Smooth muscle cell (in vitro differentiated cells): ENCODE measurements at regions not wholly inside any gene's neighbourhood (a gene's known extent, or its start where the extent isn't known, plus 50 kb on each side); places are given as distances from the start of the nearest gene placed in this dataset.

Source experiments
- DNase-seq: peaks from one replicate; lab custom pipeline; 2025; ENCODE audit not compliant: unreplicated experiment; lab: John Stamatoyannopoulos, UW
- H2AFZ ChIP-seq: fragments of 200-600 bp; sonication (generic); 2 replicates; pipeline ENCODE4 v1.6.0; 2016; ENCODE audit warnings: antibody characterized with exemption, low read depth, mild to moderate bottlenecking
- H3F3A ChIP-seq: fragments of 200-600 bp; sonication (generic); 2 replicates; pipeline ENCODE4 v1.6.0; 2017; ENCODE audit warnings: antibody characterized with exemption, low read depth
- H3K27ac ChIP-seq: fragments of 200-600 bp; sonication (generic); 2 replicates; pipeline ENCODE4 v1.5.1; 2016; ENCODE audit warnings: low read depth, mild to moderate bottlenecking
- H3K27me3 ChIP-seq: fragments of 200-600 bp; sonication (generic); 2 replicates; pipeline ENCODE4 v1.6.1; 2016; ENCODE audit warnings: low read depth, mild to moderate bottlenecking
- H3K36me3 ChIP-seq: fragments of 200-600 bp; sonication (generic); 2 replicates; pipeline ENCODE4 v1.5.1; 2016; ENCODE audit warnings: low read depth
- H3K4me1 ChIP-seq: fragments of 200-600 bp; sonication (generic); 2 replicates; pipeline ENCODE4 v1.5.1; 2016; ENCODE audit warnings: low read depth
- H3K4me2 ChIP-seq: fragments of 200-600 bp; sonication (generic); 2 replicates; pipeline ENCODE4 v1.6.0; 2016; ENCODE audit warnings: mild to moderate bottlenecking
- H3K4me3 ChIP-seq: fragments of 200-600 bp; sonication (generic); 2 replicates; pipeline ENCODE4 v1.5.1; 2016; ENCODE audit warnings: mild to moderate bottlenecking
- H3K79me2 ChIP-seq: fragments of 200-600 bp; sonication (generic); 2 replicates; pipeline ENCODE4 v1.6.0; 2016; ENCODE audit warnings: low read depth, mild to moderate bottlenecking
- H3K9ac ChIP-seq: fragments of 200-600 bp; sonication (generic); 2 replicates; pipeline ENCODE4 v1.6.0; 2016; ENCODE audit warnings: low read depth
- H3K9me3 ChIP-seq: fragments of 200-600 bp; sonication (generic); replicated peaks from 2 replicates; pipeline ENCODE4 v1.5.1; 2016; ENCODE audit warnings: low read depth
- H4K20me1 ChIP-seq: fragments of 200-600 bp; sonication (generic); 2 replicates; pipeline ENCODE4 v1.6.0; 2016; ENCODE audit warnings: low read depth
- CTCF ChIP-seq: fragments of 200-600 bp; sonication (generic); IDR thresholded peaks from 2 replicates; pipeline ENCODE4 v1.5.1; 2017; ENCODE audit warnings: borderline replicate concordance, mild to moderate bottlenecking, antibody characterized with exemption; ENCODE audit not compliant: insufficient read depth, poor library complexity, severe bottlenecking
- WGBS: methylation state at CpG from one replicate; pipeline ENCODE4 v1.1.7; 2016; ENCODE audit warnings: low lambda C conversion rate; 5-methylcytosine and 5-hydroxymethylcytosine counted together

- Histone ChIP-seq H3K27me3 (no peaks in the 10 kb centered on the region), H3K4me2 (no peak overlapping the region), H3K9me3 (no peaks in the 10 kb centered on the region), H2AFZ (no peak overlapping the region), H3K4me3 (no peak overlapping the region), H3K9ac (no peak overlapping the region), H4K20me1 (no peaks in the 10 kb centered on the region), H3F3A (peaks cover 3% of the 10 kb centered on the region), H3K36me3 (no peaks in the 10 kb centered on the region), H3K4me1 (peaks cover 3% of the 10 kb centered on the region), H3K79me2 (no peaks in the 10 kb centered on the region), H3K27ac (no peak overlapping the region)
- DNase-seq = no peak
- TF ChIP-seq CTCF = no peak
- WGBS = 94% methylated on average over 5 of the region's 5 CpGs
These were observed 63.6 kb upstream of the ARHGAP24 start for GRCh38 chr4:85411386-85411785.

GRCh38 chr4:85414972-85415371 lies 60.0 kb upstream of the ARHGAP24 start:
- TF ChIP-seq CTCF = no peak
- Histone ChIP-seq H3K27me3 (no peaks in the 10 kb centered on the region), H3K4me3 (no peak overlapping the region), H3K79me2 (no peaks in the 10 kb centered on the region), H4K20me1 (no peaks in the 10 kb centered on the region), H2AFZ (no peak overlapping the region), H3F3A (no peaks in the 10 kb centered on the region), H3K9me3 (no peaks in the 10 kb centered on the region), H3K9ac (no peak overlapping the region), H3K4me1 (no peaks in the 10 kb centered on the region), H3K4me2 (no peak overlapping the region), H3K36me3 (no peaks in the 10 kb centered on the region), H3K27ac (no peak overlapping the region)
- no peak for DNase-seq
- WGBS = 83% methylated on average over 3 of the region's 3 CpGs

- Histone ChIP-seq H3K9me3 (no peaks in the 10 kb centered on the region), H3K27ac (no peak overlapping the region), H3K9ac (no peak overlapping the region), H3K4me2 (no peak overlapping the region), H3K27me3 (no peaks in the 10 kb centered on the region), H3K4me3 (no peak overlapping the region), H3K4me1 (no peaks in the 10 kb centered on the region), H3K36me3 (no peaks in the 10 kb centered on the region), H2AFZ (no peak overlapping the region), H3K79me2 (no peaks in the 10 kb centered on the region), H4K20me1 (no peaks in the 10 kb centered on the region), H3F3A (no peaks in the 10 kb centered on the region)
- no peak for DNase-seq
- 90% methylated on average over 2 of the region's 2 CpGs for WGBS
- no peak for TF ChIP-seq CTCF
These were observed 58.9 kb upstream of the ARHGAP24 start for GRCh38 chr4:85416094-85416493.

GRCh38 chr4:85419103-85419502 lies 55.8 kb upstream of the ARHGAP24 start:
- 98% methylated on average over 2 of the region's 2 CpGs for WGBS
- no peaks in the 10 kb centered on the region for H3K4me1 ChIP-seq
- DNase-seq = no peak
- H3K79me2 ChIP-seq = no peaks in the 10 kb centered on the region
- H4K20me1 ChIP-seq = no peaks in the 10 kb centered on the region
- no peaks in the 10 kb centered on the region for H3K36me3 ChIP-seq
- no peak overlapping the region for H2AFZ ChIP-seq
- no peaks in the 10 kb centered on the region for H3K27me3 ChIP-seq
- TF ChIP-seq CTCF = no peak
- H3F3A ChIP-seq = no peaks in the 10 kb centered on the region
- H3K9me3 ChIP-seq = no peaks in the 10 kb centered on the region
- H3K9ac ChIP-seq = no peak overlapping the region
- no peak overlapping the region for H3K4me3 ChIP-seq
- H3K4me2 ChIP-seq = no peak overlapping the region
- no peak overlapping the region for H3K27ac ChIP-seq
